Ishikawa (cell line): ENCODE measurements at regions not wholly inside any gene's neighbourhood (a gene's known extent, or its start where the extent isn't known, plus 50 kb on each side); places are given as distances from the start of the nearest gene placed in this dataset.

Experiments used
- CEBPB ChIP-seq: IDR thresholded peaks from 2 replicates; pipeline ENCODE4 v1.6.1; 2012
- CREB1 ChIP-seq: IDR thresholded peaks from 2 replicates; pipeline ENCODE4 v1.6.1; 2012; ENCODE audit warnings: low read depth
- EGR1 ChIP-seq: IDR thresholded peaks from 2 replicates; pipeline ENCODE4 v1.6.1; 2012
- EP300 ChIP-seq: IDR thresholded peaks from 2 replicates; pipeline ENCODE4 v1.6.1; 2012; ENCODE audit warnings: borderline replicate concordance
- FOXM1 ChIP-seq: IDR thresholded peaks from 2 replicates; pipeline ENCODE4 v1.6.1; 2012; ENCODE audit warnings: low read depth, borderline replicate concordance
- NFIC ChIP-seq: IDR thresholded peaks from 2 replicates; pipeline ENCODE4 v1.6.1; 2012
- RAD21 ChIP-seq: IDR thresholded peaks from 2 replicates; pipeline ENCODE4 v1.6.1; 2012; ENCODE audit warnings: low read depth
- TAF1 ChIP-seq: IDR thresholded peaks from 2 replicates; pipeline ENCODE4 v1.6.1; 2012; ENCODE audit warnings: low read depth, mild to moderate bottlenecking
- TEAD4 ChIP-seq: IDR thresholded peaks from 2 replicates; pipeline ENCODE4 v1.6.1; 2012
- YY1 ChIP-seq: IDR thresholded peaks from 2 replicates; pipeline ENCODE4 v1.6.1; 2012; ENCODE audit warnings: low read depth
- ZBTB7A ChIP-seq: IDR thresholded peaks from 2 replicates; pipeline ENCODE4 v1.6.1; 2012; ENCODE audit warnings: low read depth
- TF ChIP-seq, protein P1 (sequence below): IDR thresholded peaks from 2 replicates; pipeline ENCODE4 v1.6.1; 2012
- TF ChIP-seq, protein P2 (sequence below): IDR thresholded peaks from 2 replicates; pipeline ENCODE4 v1.6.1; 2012; ENCODE audit warnings: low read depth, mild to moderate bottlenecking
- TF ChIP-seq, protein P3 (sequence below): IDR thresholded peaks from 2 replicates; pipeline ENCODE4 v1.6.1; 2012

DNA sequence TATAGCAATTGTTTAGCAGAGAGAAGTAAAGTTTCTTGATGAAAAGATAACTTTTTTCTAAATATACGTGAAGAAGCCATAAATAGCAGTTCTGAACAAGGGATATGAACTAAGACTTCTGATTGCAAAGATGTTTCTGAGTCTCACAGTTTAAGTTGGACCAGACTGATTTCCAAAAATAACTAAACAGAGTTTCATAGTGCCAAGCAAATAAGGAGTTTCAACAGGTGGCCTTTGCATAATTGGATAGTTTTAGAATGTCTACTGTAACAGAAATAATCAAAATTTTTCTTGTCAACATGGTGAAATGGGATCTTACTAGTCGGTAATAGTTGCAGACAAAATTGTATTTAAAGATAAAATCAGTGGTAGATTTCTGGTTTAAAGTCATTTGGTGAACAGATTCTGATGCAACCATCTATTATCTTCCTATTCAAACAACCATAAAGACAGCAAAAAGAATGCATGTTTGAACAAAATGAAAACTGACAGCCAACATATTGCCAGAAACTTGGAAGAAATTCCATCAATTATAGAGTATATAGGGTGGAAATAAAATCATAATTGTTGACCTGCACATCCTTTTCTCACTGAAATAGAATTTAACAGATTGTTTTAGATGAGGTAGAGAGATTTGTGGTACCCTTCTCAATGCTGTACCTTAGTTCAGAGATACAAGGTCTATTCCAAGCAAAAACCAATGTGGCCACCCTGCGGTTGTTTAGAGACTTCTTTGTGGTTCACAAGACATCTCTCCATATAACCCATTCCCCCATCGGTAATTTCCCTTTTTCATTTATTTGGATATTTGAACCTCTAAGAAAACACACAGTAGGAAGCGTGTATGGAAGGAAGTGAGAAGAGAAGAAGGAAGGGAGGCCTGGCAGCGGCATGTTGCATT, 275.3 kb downstream of the COG6 start:
- TF ChIP-seq, protein P1, sequence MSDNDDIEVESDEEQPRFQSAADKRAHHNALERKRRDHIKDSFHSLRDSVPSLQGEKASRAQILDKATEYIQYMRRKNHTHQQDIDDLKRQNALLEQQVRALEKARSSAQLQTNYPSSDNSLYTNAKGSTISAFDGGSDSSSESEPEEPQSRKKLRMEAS = no peak
- TF ChIP-seq CREB1 = no peak
- no peak for TF ChIP-seq CEBPB
- no peak for TF ChIP-seq EP300
- TF ChIP-seq ZBTB7A = no peak
- TF ChIP-seq FOXM1 = no peak
- no peak for TF ChIP-seq RAD21
- TF ChIP-seq, protein P2, sequence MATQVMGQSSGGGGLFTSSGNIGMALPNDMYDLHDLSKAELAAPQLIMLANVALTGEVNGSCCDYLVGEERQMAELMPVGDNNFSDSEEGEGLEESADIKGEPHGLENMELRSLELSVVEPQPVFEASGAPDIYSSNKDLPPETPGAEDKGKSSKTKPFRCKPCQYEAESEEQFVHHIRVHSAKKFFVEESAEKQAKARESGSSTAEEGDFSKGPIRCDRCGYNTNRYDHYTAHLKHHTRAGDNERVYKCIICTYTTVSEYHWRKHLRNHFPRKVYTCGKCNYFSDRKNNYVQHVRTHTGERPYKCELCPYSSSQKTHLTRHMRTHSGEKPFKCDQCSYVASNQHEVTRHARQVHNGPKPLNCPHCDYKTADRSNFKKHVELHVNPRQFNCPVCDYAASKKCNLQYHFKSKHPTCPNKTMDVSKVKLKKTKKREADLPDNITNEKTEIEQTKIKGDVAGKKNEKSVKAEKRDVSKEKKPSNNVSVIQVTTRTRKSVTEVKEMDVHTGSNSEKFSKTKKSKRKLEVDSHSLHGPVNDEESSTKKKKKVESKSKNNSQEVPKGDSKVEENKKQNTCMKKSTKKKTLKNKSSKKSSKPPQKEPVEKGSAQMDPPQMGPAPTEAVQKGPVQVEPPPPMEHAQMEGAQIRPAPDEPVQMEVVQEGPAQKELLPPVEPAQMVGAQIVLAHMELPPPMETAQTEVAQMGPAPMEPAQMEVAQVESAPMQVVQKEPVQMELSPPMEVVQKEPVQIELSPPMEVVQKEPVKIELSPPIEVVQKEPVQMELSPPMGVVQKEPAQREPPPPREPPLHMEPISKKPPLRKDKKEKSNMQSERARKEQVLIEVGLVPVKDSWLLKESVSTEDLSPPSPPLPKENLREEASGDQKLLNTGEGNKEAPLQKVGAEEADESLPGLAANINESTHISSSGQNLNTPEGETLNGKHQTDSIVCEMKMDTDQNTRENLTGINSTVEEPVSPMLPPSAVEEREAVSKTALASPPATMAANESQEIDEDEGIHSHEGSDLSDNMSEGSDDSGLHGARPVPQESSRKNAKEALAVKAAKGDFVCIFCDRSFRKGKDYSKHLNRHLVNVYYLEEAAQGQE = no peak
- TF ChIP-seq TAF1 = no peak
- TF ChIP-seq, protein P3, sequence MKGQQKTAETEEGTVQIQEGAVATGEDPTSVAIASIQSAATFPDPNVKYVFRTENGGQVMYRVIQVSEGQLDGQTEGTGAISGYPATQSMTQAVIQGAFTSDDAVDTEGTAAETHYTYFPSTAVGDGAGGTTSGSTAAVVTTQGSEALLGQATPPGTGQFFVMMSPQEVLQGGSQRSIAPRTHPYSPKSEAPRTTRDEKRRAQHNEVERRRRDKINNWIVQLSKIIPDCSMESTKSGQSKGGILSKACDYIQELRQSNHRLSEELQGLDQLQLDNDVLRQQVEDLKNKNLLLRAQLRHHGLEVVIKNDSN = no peak
- no peak for TF ChIP-seq YY1
- TF ChIP-seq TEAD4 = no peak
- no peak for TF ChIP-seq EGR1
- no peak for TF ChIP-seq NFIC
